ENCODE measurements at regions not wholly inside any gene's neighbourhood (a gene's known extent, or its start where the extent isn't known, plus 50 kb on each side); places are given as distances from the start of the nearest gene placed in this dataset.

- TF ChIP-seq E2F6 (IDR thresholded peaks at IDR 0.05) (no peak), SUZ12 (IDR thresholded peaks at IDR 0.05; ENCODE audit: low read length) (no peak), KDM5A (IDR thresholded peaks at IDR 0.05; ENCODE audit: low read length) (no peak)
- no peaks in the 10 kb centered on the region for H3K36me3 ChIP-seq (ENCODE audit: control insufficient read depth in 2 of 4, insufficient read depth in 4 of 4, low read length in 3 of 4)
- no peak overlapping the region for H4K5ac ChIP-seq (ENCODE audit: insufficient read length, low read depth, low read length)
- no peak overlapping the region for H3K23ac ChIP-seq (ENCODE audit: insufficient read length)
- H3K4me3 ChIP-seq (ENCODE audit: extremely low read depth in 1 of 4, insufficient read depth in 2 of 4, low read depth in 3 of 4, low read length in 4 of 4) = no peak overlapping the region
- ChIA-PET POLR2A (ENCODE audit: partially characterized antibody) (no interaction called here), CTCF (ENCODE audit: partially characterized antibody) (interaction anchor here (0.7 to 1.3 kb wide), 2 partner anchors 59 to 121 kb away, joined by 3 read pairs; no protein-coding TSS in a partner anchor)
- no peaks in the 10 kb centered on the region for H4K20me1 ChIP-seq (replicated peaks in 1 of 2; ENCODE audit: control insufficient read depth in 1 of 2, insufficient read depth in 2 of 2, low read length in 2 of 2)
- H3K4me2 ChIP-seq (ENCODE audit: insufficient read depth in 1 of 2, low read depth in 2 of 2, low read length in 2 of 2) = no peak overlapping the region
- H3K4ac ChIP-seq (replicated peaks; ENCODE audit: insufficient read length, low read depth, low read length) = no peak overlapping the region
- no peak overlapping the region for H2BK12ac ChIP-seq (ENCODE audit: low read depth, low read length)
- FAIRE-seq = no peak
- no peak overlapping the region for H3K27ac ChIP-seq (ENCODE audit: low read depth, low read length)
- H4K91ac ChIP-seq (replicated peaks; ENCODE audit: insufficient read length, low read length) = no peak overlapping the region
- no peaks in the 10 kb centered on the region for H3K9me3 ChIP-seq (ENCODE audit: insufficient read depth in 2 of 2, low read depth in 1 of 2, low read length in 1 of 2)
- no peak overlapping the region for H3K56ac ChIP-seq (replicated peaks; ENCODE audit: insufficient read length, low read depth, low read length)
- no peak overlapping the region for H2AFZ ChIP-seq (ENCODE audit: low read length)
- H2AK5ac ChIP-seq (ENCODE audit: low read depth, low read length) = no peak overlapping the region
- no peaks in the 10 kb centered on the region for H3K23me2 ChIP-seq (ENCODE audit: low read depth, low read length)
- H4K8ac ChIP-seq (ENCODE audit: extremely low read depth, insufficient read depth, low read length) = no peak overlapping the region
- no peaks in the 10 kb centered on the region; a peak in 1 of 7 replicates for H3K27me3 ChIP-seq (replicated peaks in 1 of 4; ENCODE audit: control insufficient read depth in 3 of 4, extremely low read depth in 1 of 4, insufficient read depth in 3 of 4, low read length in 3 of 4)
- 79% methylated on average over 2 of the region's 2 CpGs; no CpG with 5 or more reads in 1 of the 2 experiments for WGBS, 2 experiments (ENCODE audit: extremely low coverage in 1 of 2, insufficient coverage in 1 of 2, insufficient read length in 1 of 2, insufficient replicate concordance in 2 of 2, low coverage in 1 of 2, low lambda C conversion rate in 2 of 2, missing lambda C conversion rate in 1 of 2)
- no peak overlapping the region for H2BK5ac ChIP-seq (ENCODE audit: low read depth, low read length)
- no peak overlapping the region for H2BK120ac ChIP-seq (replicated peaks; ENCODE audit: low read depth, low read length)
- no peak overlapping the region for H2BK15ac ChIP-seq (ENCODE audit: low read length)
- no peak overlapping the region for H3K9ac ChIP-seq (replicated peaks in 1 of 4; ENCODE audit: extremely low read depth in 1 of 4, low read depth in 3 of 4, low read length in 3 of 4)
- no peak for DNase-seq (ENCODE audit: low read depth in 1 of 2, low spot score in 2 of 2)
- no peaks in the 10 kb centered on the region; a peak in 1 of 7 replicates for H3K4me1 ChIP-seq (replicated peaks in 1 of 4; ENCODE audit: control insufficient read depth in 3 of 4, insufficient read depth in 4 of 4, low read length in 3 of 4)
- no peaks in the 10 kb centered on the region for H3K79me1 ChIP-seq (ENCODE audit: low read depth, low read length)
- H2BK20ac ChIP-seq (ENCODE audit: low read length) = no peak overlapping the region
- no peak overlapping the region for H3K18ac ChIP-seq (ENCODE audit: extremely low read depth, low read length)
- no peaks in the 10 kb centered on the region for H3K79me2 ChIP-seq (ENCODE audit: control insufficient read depth in 1 of 2, insufficient read depth in 2 of 2, low read length in 2 of 2)
- H3K14ac ChIP-seq (ENCODE audit: insufficient read length) = no peak overlapping the region
Observed at GRCh38 chr15:88342666-88343065, 86.1 kb upstream of the NTRK3 start.
